ENCODE measurements at regions not wholly inside any gene's neighbourhood (a gene's known extent, or its start where the extent isn't known, plus 50 kb on each side); places are given as distances from the start of the nearest gene placed in this dataset.

DNA sequence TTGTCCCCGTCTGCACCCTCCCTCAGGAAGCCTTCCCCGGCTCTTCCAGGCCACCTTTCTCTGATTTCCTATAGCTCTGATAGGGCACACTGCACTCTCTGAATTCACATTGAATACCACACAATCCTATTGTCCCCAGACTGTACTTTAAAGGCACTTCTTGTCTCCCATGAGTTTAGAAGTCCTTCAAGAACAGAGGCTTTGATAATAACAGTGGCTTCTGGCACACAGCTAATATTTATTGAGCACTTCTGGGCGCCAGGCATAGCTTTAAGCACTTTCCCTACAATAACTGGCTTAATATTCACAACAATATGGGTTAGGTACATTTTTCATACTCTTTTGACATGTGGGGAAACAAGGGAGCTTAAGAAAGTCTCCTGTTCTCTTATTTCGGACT is 169.7 kb upstream of the IRX6 start (continued):
- TF ChIP-seq ZSCAN32 (CRISPR knock-in tag; IDR thresholded peaks at IDR 0.05) (no peak), ZNF77 (CRISPR knock-in tag; IDR thresholded peaks at IDR 0.05) (no peak)

DNA sequence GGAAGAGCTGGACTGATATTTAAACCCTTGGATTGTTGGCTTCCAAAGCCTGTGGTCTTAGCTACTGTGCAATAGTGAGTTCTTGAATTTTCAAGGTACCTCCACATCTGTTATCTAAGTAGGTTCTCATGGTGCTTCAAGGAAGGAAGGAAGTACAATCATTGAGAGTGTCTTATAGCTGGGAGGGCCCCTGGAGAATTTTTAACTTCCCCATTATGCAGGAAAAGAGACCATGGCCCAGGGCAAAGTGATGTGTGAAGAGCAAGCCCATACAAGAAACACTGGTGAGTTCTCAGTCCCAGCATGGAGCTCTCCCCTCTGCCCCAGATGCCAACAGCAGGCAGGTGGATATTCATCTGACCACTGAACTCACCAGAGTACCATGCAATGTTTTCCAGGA is 169.0 kb upstream of the IRX6 start:
- Histone ChIP-seq H3K4me1 (replicated peaks in 1 of 2; ENCODE audit: control insufficient read depth in 2 of 2, insufficient read depth in 2 of 2, low read length in 2 of 2) (no peaks in the 10 kb centered on the region), H3K4me3 (no peak overlapping the region), H4K20me1 (replicated peaks; ENCODE audit: control insufficient read depth, insufficient read depth, low read length) (no peaks in the 10 kb centered on the region), H3K4me2 (ENCODE audit: insufficient read depth, low read length) (no peak overlapping the region), H3K9ac (ENCODE audit: insufficient read depth in 1 of 2, low read depth in 2 of 2, low read length in 2 of 2) (no peak overlapping the region), H3K27ac (ENCODE audit: extremely low read depth, low read depth, low read length) (no peak overlapping the region), H3K79me2 (ENCODE audit: control insufficient read depth, insufficient read depth, low read length) (no peaks in the 10 kb centered on the region), H2AFZ (ENCODE audit: low read depth, low read length) (no peak overlapping the region), H3K9me3 (replicated peaks; ENCODE audit: control insufficient read depth, insufficient read depth, low read depth, low read length) (no peaks in the 10 kb centered on the region), H3K27me3 (ENCODE audit: control insufficient read depth in 2 of 2, insufficient read depth in 2 of 2, low read length in 2 of 2) (no peaks in the 10 kb centered on the region; a peak in 1 of 5 replicates), H3K9me1 (ENCODE audit: control insufficient read depth, insufficient read depth, low read length) (no peaks in the 10 kb centered on the region), H3K36me3 (ENCODE audit: control insufficient read depth, insufficient read depth, low read length) (no peaks in the 10 kb centered on the region)
- in situ Hi-C loops (cut with MboI) (no loop called here), intact Hi-C loops (cut with micrococcal nuclease) (no loop called here)
- DNase-seq (ENCODE audit: extremely low read depth in 1 of 4, low spot score in 3 of 4) (no peak), FAIRE-seq (no peak), ATAC-seq (no peak)
- ChIA-PET CTCF (ENCODE audit: low intra/inter-chr PET ratio) (no interaction called here), POLR2A (interaction anchor here (0.5 to 1.7 kb wide), 2 partner anchors 16 to 177 kb away, joined by 5 read pairs; no protein-coding TSS in a partner anchor)
- no peak for TF ChIP-seq HSF4 (CRISPR knock-in tag; IDR thresholded peaks at IDR 0.05; ENCODE audit: borderline replicate concordance)
- no peak for TF ChIP-seq ZBTB8A (IDR thresholded peaks at IDR 0.05; ENCODE audit: partially characterized antibody)
- TF ChIP-seq, protein P1, sequence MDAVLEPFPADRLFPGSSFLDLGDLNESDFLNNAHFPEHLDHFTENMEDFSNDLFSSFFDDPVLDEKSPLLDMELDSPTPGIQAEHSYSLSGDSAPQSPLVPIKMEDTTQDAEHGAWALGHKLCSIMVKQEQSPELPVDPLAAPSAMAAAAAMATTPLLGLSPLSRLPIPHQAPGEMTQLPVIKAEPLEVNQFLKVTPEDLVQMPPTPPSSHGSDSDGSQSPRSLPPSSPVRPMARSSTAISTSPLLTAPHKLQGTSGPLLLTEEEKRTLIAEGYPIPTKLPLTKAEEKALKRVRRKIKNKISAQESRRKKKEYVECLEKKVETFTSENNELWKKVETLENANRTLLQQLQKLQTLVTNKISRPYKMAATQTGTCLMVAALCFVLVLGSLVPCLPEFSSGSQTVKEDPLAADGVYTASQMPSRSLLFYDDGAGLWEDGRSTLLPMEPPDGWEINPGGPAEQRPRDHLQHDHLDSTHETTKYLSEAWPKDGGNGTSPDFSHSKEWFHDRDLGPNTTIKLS (IDR thresholded peaks at IDR 0.05; ENCODE audit: borderline replicate concordance, low read depth): no peak
- no TSS peak for BruUV-seq (replicated peaks)

All from K562 (cell line).